ENCODE measurements at regions not wholly inside any gene's neighbourhood (a gene's known extent, or its start where the extent isn't known, plus 50 kb on each side); places are given as distances from the start of the nearest gene placed in this dataset.

GRCh38 chr7:118846977-118847376 lies 622.5 kb downstream of the ANKRD7 start:
- TF ChIP-seq CTCF (IDR thresholded peaks at IDR 0.05; ENCODE audit: insufficient read depth, low read length, poor library complexity, severe bottlenecking) (no peak), EZH2phosphoT487 (conservative IDR thresholded peaks at IDR 0.05; ENCODE audit: low read length) (no peak)
